ENCODE measurements at regions not wholly inside any gene's neighbourhood (a gene's known extent, or its start where the extent isn't known, plus 50 kb on each side); places are given as distances from the start of the nearest gene placed in this dataset.

- no peak for TF ChIP-seq POLR2A (IDR thresholded peaks at IDR 0.05; ENCODE audit: low read depth, low read length)
- TF ChIP-seq POLR2AphosphoS5 (IDR thresholded peaks at IDR 0.05; ENCODE audit: low read depth, low read length), result no peak
- TF ChIP-seq TAF1 (IDR thresholded peaks at IDR 0.05; ENCODE audit: borderline replicate concordance, low read depth, low read length), result no peak
Observed at GRCh38 chr5:157942595-157942994, 83.7 kb upstream of the CLINT1 start.

Measured in GM12892 (cell line).